Activated CD8-positive, alpha-beta T cell treated with anti-CD3 and anti-CD28 coated beads for 36 hours (primary cell): ENCODE measurements at regions not wholly inside any gene's neighbourhood (a gene's known extent, or its start where the extent isn't known, plus 50 kb on each side); places are given as distances from the start of the nearest gene placed in this dataset.

Experiments
- ATAC-seq: fragments of 200-7000 bp; cut with Tn5 transposase; one replicate; pipeline ENCODE4 v1.10.0; 2021; ENCODE audit warnings: mild to moderate bottlenecking, moderate library complexity
- CTCF ChIA-PET: fragments of 350-600 bp; sonication (Branson Sonifier 250); formaldehyde crosslinking; loops from one replicate; lab custom pipeline; 2021; ENCODE audit warnings: antibody characterized with exemption; lab: Charles Lee
- POLR2A ChIA-PET: fragments of 350-600 bp; sonication (Branson Sonifier 250); formaldehyde crosslinking; loops from one replicate; lab custom pipeline; 2021; ENCODE audit warnings: antibody characterized with exemption; lab: Charles Lee
- DNase-seq: peaks from one replicate; pipeline ENCODE4 v3.0.0-alpha.2; 2020
- H3K27ac Mint-ChIP-seq: one replicate; pipeline ENCODE4 v1.8.0; 2021; ENCODE audit warnings: mild to moderate bottlenecking, mixed read lengths
- H3K27me3 Mint-ChIP-seq: one replicate; pipeline ENCODE4 v1.8.0; 2021; ENCODE audit warnings: mixed read lengths
- H3K36me3 Mint-ChIP-seq: one replicate; pipeline ENCODE4 v1.8.0; 2021; ENCODE audit warnings: low read depth, mixed read lengths
- H3K4me1 Mint-ChIP-seq: one replicate; pipeline ENCODE4 v1.8.0; 2021; ENCODE audit warnings: low read depth, mixed read lengths
- H3K4me3 Mint-ChIP-seq: one replicate; pipeline ENCODE4 v1.8.0; 2021; ENCODE audit warnings: mild to moderate bottlenecking, moderate library complexity, mixed read lengths
- H3K9me3 Mint-ChIP-seq: one replicate; pipeline ENCODE4 v1.8.0; 2021; ENCODE audit warnings: mixed read lengths
- CTCF ChIP-seq: fragments of 200-600 bp; IDR thresholded peaks from one replicate; pipeline ENCODE4 v1.8.0; 2022; ENCODE audit warnings: antibody characterized with exemption, mild to moderate bottlenecking
- intact Hi-C: fragments of 100-400 bp; cut with micrococcal nuclease; formaldehyde crosslinking; loops from one replicate; pipeline ENCODE4 v1.10.0; 2022

- ChIA-PET CTCF (no interaction called here), POLR2A (no interaction called here)
- no peak for TF ChIP-seq CTCF
- H3K27ac Mint-ChIP-seq = no peak overlapping the region
- no peak for DNase-seq
- no peaks in the 10 kb centered on the region for H3K27me3 Mint-ChIP-seq
- H3K4me1 Mint-ChIP-seq = no peaks in the 10 kb centered on the region
- intact Hi-C loops = no loop called here
- ATAC-seq = no peak
- no peak overlapping the region for H3K4me3 Mint-ChIP-seq
- H3K36me3 Mint-ChIP-seq = no peaks in the 10 kb centered on the region
- no peaks in the 10 kb centered on the region for H3K9me3 Mint-ChIP-seq
These were observed 444.0 kb downstream of the FIGN start for GRCh38 chr2:163291790-163292189.

- peaks cover 8% of the 10 kb centered on the region for H3K9me3 Mint-ChIP-seq
- no peak for ATAC-seq
- no peak overlapping the region for H3K4me3 Mint-ChIP-seq
- CTCF ChIA-PET = no interaction called here
- POLR2A ChIA-PET = no interaction called here
- no peaks in the 10 kb centered on the region for H3K36me3 Mint-ChIP-seq
- H3K4me1 Mint-ChIP-seq = no peaks in the 10 kb centered on the region
- intact Hi-C loops = no loop called here
- H3K27ac Mint-ChIP-seq = no peak overlapping the region
- no peak for TF ChIP-seq CTCF
- H3K27me3 Mint-ChIP-seq = no peaks in the 10 kb centered on the region
- no peak for DNase-seq
These were observed 443.1 kb upstream of the KCNH7 start for GRCh38 chr2:163281717-163282116.

GRCh38 chr2:163269374-163270021, 430.9 kb upstream of the KCNH7 start:
- intact Hi-C loops = no loop called here
- Mint-ChIP-seq H3K9me3 (peaks cover 18% of the 10 kb centered on the region), H3K27ac (no peak overlapping the region), H3K4me3 (no peak overlapping the region), H3K27me3 (no peaks in the 10 kb centered on the region), H3K4me1 (no peaks in the 10 kb centered on the region), H3K36me3 (no peaks in the 10 kb centered on the region)
- CTCF ChIA-PET = no interaction called here
- POLR2A ChIA-PET = no interaction called here
- no peak for TF ChIP-seq CTCF
- DNase-seq (no peak), ATAC-seq (no peak)

GRCh38 chr2:163266772-163267171, 428.2 kb upstream of the KCNH7 start:
- Mint-ChIP-seq H3K4me1 (no peaks in the 10 kb centered on the region), H3K9me3 (peaks cover 3% of the 10 kb centered on the region), H3K36me3 (no peaks in the 10 kb centered on the region), H3K4me3 (no peak overlapping the region), H3K27ac (no peak overlapping the region), H3K27me3 (no peaks in the 10 kb centered on the region)
- DNase-seq (no peak), ATAC-seq (no peak)
- intact Hi-C loops = no loop called here
- CTCF ChIA-PET = no interaction called here
- TF ChIP-seq CTCF = no peak
- POLR2A ChIA-PET = no interaction called here

GRCh38 chr2:163265562-163265961, 427.0 kb upstream of the KCNH7 start:
- CTCF ChIA-PET = no interaction called here
- DNase-seq = no peak
- Mint-ChIP-seq H3K4me1 (no peaks in the 10 kb centered on the region), H3K27me3 (no peaks in the 10 kb centered on the region), H3K36me3 (no peaks in the 10 kb centered on the region), H3K27ac (no peak overlapping the region), H3K9me3 (peaks cover 1% of the 10 kb centered on the region), H3K4me3 (no peak overlapping the region)
- no peak for ATAC-seq
- POLR2A ChIA-PET = no interaction called here
- no peak for TF ChIP-seq CTCF
- intact Hi-C loops = no loop called here
